IPS-NIHi7 (cell line): ENCODE measurements at regions not wholly inside any gene's neighbourhood (a gene's known extent, or its start where the extent isn't known, plus 50 kb on each side); places are given as distances from the start of the nearest gene placed in this dataset.

Source experiments
- DNase-seq: peaks from one replicate; pipeline ENCODE4 v3.0.0; 2012; ENCODE audit warnings: mixed read lengths; ENCODE audit errors: extremely low spot score

DNA sequence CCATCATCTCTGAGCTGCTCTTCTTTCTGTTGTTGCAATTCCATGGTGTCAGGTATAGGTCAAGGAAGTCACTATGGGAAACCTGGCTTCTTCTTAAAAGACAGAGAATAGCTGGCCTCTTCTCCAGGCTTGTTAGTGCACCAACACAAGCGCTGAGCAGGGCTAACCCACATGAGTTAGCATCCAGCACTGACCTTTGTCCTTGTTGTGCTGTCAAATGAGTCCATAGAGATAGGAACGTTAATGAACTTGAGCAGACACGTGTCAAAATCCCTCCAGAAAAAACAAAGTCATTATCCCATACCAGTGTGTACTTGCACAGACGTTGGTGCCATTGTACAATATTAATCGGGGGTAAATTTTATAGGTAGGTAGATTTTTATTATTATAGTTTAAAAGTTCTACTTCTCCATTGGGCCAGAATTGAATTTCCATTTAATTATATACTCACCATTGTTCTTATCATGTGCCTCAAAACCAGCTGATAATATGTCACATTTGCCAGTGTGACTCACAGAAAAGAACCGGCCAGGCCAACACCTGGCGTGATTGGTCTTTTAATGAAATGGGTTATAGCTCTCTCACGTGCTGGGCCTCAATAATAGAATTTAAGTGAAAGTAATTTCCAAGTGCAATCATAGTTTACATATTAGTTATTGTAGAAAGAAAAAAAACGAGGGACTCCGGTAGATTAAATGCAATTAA lies 468.8 kb upstream of the MGMT start:
- DNase-seq = no peak

DNA sequence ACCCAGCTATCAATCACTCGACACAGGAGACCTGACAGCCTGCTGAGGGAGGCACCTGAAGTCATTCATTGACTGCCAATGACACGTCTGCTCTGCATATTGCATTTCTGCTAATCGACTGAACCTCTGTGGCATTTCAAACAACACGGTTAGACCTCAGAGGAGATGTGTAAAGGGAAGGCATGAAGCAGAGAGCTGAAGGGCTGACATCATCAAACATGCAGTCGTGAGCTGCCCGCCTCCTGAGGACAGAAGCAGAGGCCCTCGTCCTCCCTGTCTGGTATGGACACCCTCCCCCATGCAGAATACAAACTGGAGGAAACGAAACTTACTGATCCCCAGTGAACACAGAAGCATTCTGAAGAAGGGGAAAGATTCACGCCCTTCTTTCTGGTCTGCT lies 462.6 kb upstream of the MGMT start:
- no peak for DNase-seq

DNA sequence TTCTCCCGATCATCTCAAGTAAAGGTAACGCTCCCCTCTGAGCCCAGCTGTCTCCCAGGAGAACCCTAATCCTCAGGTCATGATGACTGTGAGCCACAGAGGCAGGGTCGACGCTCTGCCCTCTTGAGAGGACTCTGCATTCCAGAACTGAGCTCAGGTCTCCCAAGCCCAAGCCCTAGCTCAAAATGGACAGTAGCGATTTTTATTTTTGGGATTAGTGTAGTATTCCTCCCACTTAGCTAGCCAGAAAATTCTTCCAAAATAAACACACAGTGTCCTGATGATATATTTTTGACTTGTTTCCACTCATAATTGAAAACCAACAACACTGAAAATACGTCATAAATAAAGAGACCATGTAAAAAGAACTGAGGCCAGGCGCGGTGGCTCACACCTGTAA lies 462.0 kb upstream of the MGMT start:
- DNase-seq = no peak

DNA sequence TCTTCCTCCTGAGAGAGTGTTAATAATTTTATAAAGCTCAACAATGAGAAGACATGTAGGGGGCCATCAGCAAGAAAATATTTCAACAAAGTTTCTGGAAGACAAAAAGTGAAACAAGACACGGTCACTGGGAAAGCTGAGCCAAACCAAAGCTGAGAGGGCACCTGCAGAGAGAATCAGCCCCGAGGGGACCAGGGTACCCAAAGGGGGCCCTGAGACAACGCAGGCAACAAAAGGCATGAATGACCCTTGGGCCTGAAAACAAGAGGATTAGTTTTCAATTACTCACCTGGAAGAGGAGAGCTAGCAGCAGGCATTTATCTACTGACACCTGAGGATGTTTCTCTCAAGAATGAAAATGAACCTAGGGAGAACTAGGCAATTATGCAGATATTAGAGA lies 461.2 kb upstream of the MGMT start:
- DNase-seq = no peak

DNA sequence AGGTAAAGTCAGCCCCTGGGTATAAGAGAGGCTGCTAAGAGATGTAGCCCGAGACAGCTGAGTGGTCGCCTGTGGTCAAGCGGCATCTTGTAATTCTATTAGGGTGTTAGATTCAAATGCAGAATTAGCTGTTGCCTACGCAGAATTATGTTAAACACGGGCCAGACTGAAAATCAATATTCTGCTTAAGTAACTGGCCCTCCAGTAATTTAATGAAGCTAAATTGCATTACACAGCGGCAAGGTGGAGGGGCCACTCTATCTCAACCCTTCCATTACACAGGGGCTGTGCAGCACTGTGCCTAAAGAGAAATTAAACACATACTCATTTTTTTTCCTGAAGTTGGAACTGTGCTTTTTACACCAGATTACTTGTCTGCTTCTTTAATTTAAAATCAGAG lies 448.5 kb upstream of the MGMT start:
- DNase-seq = no peak

DNA sequence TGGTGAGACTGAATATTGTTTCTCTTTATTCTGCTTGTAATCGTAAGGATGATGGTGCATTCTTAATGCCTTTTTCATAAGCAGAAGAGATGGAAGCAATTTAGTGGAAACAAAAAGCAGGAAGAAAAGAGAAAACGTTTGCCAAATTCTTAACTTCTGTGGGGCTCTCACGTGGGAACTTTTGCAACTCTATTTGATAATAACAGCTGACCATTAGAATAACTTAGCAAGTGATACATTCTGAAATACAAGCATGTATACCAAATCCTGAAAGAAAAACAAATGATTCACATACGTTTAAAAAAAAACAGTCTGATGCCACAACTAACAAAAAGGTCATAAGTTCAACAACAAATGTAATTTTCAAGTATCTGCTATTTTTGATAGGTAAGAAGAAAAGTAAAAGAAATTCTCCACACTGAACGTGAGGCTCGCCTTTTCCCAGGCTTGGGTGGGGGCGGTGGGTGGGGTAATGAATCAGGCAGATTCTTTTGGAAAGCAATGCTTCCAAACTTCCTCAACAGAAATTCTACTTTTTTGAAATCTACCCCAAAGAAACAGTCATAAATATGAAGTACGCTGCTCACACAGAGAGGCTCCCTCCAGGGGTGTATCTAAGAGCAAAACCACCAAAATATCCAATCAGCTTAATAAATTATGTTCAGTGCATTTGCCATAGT lies 446.2 kb upstream of the MGMT start:
- no peak for DNase-seq

DNA sequence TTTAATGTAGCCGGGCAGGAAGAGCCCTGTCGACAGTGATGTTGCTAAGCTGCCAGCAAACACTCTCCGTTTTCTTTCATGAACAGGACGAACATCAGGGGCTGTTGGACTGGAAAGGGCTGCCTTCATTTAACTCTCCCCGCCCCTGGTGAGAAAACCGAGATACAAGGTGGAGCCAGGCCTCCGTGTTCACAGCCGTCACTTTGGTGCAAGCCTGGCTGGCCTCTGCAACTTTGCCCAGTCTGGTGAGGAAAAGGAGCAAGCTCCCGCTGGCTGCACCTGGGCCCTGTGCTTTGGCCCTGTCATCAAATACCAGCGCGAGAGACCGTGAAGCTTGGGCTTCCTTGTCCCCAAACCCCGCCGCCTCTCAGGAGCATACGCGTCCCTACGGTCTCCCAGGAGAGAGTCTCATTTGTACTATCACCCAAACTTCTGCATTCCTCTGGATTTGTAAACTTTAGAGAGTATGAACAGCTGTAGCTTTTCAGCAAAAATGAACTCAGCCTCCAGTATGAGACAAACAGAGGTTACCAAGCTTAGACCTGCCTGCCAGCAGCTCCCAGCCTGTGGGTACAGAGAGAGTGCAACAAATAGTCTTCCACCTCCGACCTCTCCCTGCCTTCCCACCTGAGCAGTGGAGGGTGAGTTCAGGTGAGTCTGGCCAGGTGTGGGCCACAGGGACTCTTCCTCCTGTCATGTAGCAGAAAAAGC lies 445.3 kb upstream of the MGMT start:
- DNase-seq = peak; percentile 34

DNA sequence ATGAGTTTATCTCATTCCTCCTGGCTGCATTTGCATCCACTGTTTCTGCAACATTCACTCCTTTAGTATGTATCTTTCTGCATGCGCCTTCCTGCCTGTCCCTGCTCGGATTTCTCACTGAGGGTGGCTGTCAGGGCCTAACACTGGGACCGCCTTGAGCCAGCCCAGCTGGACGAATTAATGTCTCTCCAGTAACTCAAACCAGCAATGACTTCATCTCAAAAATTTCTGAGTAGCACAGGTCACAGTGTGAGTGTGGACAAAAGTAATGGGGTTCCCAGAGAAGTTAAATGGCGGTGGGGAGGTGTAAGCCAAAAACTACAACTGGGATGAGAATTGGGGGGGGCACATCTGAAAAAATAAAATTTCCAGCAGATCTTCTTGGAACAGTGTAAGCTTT lies 444.0 kb upstream of the MGMT start:
- no peak for DNase-seq

DNA sequence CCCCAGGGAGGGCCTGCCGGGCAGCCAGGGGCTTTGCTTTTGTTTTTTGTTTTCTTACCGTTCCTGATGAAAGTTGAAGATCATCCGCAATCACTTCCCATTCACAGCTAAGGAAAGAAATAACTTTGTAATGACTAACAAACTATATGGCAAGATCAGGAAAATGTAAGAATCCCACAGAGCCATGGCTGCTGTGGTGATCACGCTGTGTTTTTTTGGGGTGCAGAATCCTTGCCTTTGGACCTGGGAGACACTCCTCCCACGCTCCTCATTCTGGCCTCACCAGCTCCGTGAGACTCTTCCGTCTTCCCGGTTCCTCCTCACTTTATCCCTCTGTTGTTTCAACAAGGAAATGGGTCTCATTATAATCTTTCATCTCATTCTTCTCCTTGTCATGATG lies 443.0 kb upstream of the MGMT start:
- no peak for DNase-seq

DNA sequence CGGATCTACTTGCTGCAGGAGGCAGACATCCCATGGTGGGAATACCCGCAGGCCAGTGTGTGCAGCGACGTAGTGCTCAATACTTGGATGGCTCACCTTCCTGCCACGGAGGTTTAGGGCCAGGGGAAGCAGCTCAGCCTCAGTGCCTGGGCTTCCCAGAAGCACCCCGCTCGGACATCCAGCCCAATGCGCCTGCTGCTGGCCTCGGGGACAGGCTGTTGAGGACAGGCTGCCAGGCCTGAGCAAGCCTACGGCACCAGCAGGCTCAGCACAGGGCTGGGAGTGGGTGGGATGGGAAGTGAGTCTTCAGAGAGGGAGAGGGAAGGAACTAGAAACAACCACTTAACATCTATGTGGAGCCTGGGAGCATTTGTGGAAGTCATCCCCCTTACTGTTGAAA lies 441.3 kb upstream of the MGMT start:
- no peak for DNase-seq

DNA sequence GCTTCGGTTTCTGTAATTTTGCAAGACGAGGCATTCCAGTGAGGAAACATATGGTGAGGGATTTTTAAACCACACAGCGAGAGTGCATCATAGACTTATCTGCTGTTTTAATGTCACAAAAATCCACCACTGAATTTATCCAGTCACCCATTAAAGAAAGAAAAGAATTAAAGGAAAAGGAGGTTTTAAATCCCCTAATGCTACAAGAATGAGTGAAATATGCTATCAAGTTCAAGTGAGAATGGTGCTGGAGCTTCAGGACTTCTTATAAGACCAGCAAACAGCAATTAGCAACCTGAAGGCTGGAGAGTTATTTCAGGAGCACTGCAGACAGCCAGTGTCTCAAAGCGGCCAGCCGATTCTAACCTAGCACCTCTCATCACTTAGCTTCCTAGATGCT lies 439.1 kb upstream of the MGMT start:
- DNase-seq = no peak

DNA sequence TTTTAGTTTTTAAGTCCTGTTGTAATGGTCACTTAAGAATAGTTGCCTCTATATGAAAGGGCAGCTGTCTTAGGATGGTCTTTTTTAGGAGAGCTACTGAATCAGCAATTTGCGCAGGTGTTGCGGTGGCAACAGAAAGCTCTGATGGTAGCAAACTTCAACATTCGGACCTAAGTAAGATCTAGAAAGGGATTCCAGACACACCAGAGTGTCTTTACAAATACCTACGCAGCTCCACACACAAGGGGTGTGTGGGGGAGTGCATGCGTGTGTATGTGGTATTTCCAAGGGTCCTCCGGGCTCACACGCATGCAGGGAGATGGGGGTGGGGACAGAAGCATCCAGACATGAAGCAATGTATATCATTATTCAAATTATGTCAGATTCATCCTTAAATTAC lies 438.6 kb upstream of the MGMT start:
- DNase-seq = no peak

DNA sequence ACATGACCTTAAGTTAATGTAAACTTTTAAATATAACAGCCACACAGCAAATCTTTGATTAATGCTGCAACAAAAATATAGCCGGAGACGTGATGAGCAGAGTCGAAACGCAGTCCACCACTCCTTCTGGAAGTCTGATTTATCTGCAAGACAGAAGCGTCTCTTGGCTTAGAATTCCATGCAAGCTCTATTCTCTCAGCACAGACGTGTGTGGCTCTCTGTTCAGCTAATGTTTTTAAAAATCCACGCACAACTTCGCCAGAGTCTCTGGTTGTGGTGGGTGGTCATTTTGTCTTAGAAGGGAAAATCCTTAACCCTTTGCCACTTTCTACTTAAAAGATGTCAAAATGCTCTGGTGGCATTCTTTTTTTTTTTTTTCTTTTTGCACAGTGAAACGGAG lies 438.0 kb upstream of the MGMT start:
- no peak for DNase-seq

DNA sequence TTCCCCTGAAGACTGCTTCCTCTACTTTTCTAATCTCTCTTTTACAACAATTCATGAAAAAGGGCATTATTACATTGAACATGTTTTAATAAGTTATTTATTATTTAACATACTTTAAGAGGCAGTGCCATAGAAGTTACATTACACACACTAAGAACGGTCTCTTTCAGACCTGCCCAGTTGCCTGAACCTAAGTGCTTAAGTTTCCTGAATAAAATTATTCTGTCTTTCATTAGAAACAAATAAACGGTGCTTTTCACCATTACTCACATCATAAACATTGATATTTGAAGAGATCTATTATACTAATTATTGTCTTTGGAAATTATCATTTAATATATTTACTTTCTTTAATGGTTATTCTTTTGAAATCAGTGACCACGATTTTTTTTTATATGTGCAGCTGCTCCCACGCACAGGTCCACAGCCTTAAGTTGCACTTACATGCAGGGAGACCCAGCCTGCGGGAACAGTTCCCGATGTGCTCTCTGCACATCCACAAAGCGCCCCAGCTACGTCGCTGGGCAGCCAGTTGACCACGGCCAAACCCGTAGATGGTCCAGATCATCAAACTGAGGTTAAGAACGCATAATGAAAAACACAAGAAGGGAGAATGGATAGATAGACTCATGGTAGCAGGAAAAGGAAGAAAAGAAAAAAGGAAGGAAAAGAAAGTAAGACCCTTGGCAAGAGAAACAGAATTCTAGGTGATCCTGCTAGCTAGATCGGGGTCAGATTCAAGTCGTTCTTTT lies 437.0 kb upstream of the MGMT start:
- DNase-seq = no peak

DNA sequence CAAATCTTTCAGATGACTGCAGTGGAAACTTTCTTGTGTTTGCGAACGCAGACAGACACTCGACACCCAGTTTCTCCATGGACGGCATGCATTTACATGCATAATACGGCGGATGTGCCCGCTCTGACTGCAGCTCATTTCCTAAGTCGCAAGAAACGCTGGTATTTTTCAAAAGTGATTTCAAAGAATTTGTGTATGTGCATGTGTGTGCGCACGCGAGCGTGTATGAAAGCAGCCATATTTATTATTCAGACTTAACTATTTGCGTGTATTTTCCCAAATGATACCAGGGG lies 436.5 kb upstream of the MGMT start:
- DNase-seq = no peak

DNA sequence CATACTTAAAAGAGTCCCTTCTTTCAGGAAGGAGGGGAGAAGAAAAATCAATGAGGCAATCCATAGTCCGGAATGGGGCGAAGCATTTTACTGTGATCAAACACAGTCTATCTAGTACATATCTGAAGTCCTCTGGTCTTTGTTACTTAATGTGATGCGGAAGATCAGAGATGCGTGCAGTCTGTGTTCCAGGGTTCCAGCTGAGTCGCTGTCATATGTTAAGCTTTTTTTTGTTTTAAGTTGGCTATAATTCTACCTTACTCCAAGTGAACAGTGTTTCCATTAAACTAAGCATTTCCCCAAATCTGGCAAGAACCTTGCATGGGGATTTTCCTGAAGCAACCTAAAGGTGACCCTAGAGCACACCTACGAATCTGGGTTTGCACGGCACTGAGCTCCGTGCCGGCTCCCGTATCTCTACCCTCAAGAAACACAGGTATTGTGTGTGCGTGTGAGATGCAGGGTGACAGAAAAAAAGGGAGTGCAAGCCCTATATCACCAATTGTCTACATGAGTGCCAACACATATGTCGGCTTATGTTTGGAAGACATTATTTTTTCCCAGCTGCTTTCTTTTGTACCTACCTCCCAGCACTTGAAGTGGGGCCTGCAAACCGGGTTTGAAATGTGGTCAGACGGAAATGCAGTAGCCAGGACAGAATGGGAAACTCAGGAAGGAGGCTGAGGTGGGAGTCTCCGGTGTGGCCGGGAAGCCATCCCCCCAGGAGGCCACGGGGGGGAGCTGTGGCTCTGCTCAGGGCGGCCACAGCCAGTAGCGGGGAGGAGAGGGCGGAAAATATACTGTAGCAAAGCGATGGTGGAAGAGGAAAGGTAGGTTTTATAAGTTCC lies 435.8 kb upstream of the MGMT start:
- peak; percentile 86 for DNase-seq

DNA sequence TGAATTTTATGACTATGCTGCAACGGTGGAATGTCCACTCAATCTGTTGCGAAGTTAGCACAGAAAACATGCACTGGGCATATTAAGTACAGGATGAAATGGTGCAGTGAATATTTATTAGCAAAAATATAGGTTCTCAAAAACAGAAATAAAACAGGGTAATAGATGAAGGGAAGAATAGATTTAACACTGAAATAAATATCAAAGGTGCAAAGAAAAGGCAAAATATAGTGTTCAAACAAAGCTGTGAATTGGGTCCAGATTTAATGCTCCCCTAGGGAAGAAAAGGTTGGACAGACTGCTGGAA lies 435.2 kb upstream of the MGMT start:
- DNase-seq = no peak

DNA sequence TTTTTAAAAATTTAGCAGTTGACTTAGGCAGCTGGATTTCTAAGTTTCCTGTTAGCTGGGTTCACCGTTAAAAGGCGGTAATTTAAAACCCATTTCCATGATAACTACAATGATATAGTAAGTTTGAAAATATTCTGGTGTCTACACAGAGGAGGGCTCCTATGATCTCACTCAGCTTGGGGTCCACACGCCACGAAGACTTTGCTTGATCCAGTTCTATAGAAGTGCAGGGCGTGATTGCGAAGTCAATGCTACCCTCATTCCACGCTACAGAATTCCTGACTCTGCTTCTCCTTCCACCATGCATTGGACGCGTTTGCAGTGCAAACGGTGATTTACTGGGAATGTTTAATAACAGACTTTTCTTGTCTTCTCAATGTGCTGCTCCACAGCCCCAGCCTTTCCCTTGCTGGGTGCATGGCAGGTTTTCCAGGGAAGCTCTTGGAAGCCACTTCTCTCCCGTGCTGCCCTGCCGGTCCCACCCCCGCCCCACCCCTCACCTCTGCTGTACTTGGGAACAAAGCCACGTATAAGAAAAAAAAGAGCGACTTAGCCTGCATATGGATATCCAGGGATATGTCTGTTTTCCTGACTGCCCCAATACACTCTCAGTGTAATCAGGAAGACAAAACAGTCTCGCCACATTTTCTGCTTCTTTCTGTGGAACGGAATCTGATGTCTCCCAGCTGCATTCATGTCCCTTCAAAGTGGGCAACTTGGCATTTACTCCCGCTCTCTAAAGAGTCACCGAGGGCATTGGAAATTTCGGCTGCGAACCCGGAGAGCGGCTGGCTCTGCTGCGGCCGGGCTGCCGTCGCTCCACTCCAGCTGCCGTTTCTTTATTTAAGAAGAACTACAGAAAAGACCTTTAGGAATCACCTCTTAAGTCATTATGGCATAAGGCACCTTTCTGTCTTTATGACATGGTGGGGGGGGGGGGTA lies 434.4 kb upstream of the MGMT start:
- DNase-seq = no peak

DNA sequence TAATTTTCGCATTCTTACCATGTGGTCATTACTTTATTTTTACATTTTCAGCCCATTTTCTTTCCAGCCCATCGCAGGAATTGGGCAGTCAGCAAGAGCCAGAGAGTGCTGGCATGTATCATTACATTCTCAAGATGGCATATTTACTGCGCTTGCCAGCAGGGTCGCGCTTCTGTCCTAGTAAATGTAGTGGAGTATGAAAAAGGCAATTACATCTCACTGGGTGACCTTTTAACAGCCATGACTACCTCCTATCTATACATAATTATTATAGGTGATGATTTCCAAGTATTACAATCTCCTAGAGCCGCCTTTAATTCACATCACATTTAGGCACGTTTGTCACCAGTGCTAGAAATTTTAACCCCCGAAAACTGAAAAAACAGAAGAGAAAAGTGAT lies 433.7 kb upstream of the MGMT start:
- DNase-seq = no peak

DNA sequence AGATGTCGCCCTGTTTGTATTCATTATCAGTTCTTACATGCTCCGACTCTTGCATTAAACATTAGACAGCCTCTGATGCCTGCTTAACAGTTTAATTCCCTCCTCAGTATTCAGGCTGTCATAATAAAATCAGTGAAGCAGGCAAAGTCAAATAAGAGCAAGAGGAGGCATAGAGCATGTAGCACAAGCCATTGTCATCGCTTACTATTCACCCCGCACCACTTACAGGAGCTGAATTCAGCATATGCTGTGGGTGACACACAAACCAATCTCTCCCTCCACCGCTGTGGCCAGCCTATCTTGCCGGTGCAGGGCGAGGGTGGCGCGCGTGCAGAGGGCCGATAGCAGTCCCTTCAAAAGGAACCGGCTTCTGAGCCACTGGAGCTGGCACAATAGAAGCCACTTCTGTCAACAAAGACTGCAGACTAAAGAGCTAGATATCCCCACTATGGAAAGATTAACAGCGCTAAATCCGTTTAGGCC lies 433.2 kb upstream of the MGMT start:
- no peak for DNase-seq
